Mesothelial cell of epicardium (in vitro differentiated cells): ENCODE measurements at regions not wholly inside any gene's neighbourhood (a gene's known extent, or its start where the extent isn't known, plus 50 kb on each side); places are given as distances from the start of the nearest gene placed in this dataset.

ENCODE experiments used
- DNase-seq, 2 experiments: peaks; one replicate each; pipeline ENCODE4 v3.0.0; 2021; ENCODE audit warnings: low spot score in 2 of 2; ENCODE audit not compliant: unreplicated experiment in 2 of 2
- H3K27ac Mint-ChIP-seq: 2 replicates; pipeline ENCODE4 v1.8.0; 2021; ENCODE audit warnings: mixed read lengths
- H3K27me3 Mint-ChIP-seq: 2 replicates; pipeline ENCODE4 v1.8.0; 2021; ENCODE audit warnings: low read depth, mixed read lengths
- H3K36me3 Mint-ChIP-seq: 2 replicates; pipeline ENCODE4 v1.8.0; 2021; ENCODE audit warnings: mixed read lengths
- H3K4me1 Mint-ChIP-seq: 2 replicates; pipeline ENCODE4 v1.8.0; 2021; ENCODE audit warnings: mixed read lengths
- H3K4me3 Mint-ChIP-seq: 2 replicates; pipeline ENCODE4 v1.8.0; 2021; ENCODE audit warnings: mild to moderate bottlenecking, moderate library complexity, mixed read lengths
- H3K9me3 Mint-ChIP-seq: 2 replicates; pipeline ENCODE4 v1.8.0; 2021; ENCODE audit warnings: mixed read lengths
- CTCF ChIP-seq: fragments of 200-600 bp; sonication (generic); IDR thresholded peaks from one replicate; pipeline ENCODE4 v1.5.0; 2021; ENCODE audit warnings: antibody characterized with exemption; ENCODE audit not compliant: unreplicated experiment

GRCh38 chr4:57243076-57243475 is 132.9 kb upstream of the IGFBP7 start:
- no peak for DNase-seq
- Mint-ChIP-seq H3K4me1 (peaks cover 5% of the 10 kb centered on the region), H3K9me3 (peaks cover 17% of the 10 kb centered on the region), H3K4me3 (no peak overlapping the region), H3K36me3 (no peaks in the 10 kb centered on the region), H3K27ac (no peak overlapping the region), H3K27me3 (no peaks in the 10 kb centered on the region)
- no peak for TF ChIP-seq CTCF

- TF ChIP-seq CTCF: no peak
- Mint-ChIP-seq H3K4me1 (peaks cover 14% of the 10 kb centered on the region), H3K9me3 (no peaks in the 10 kb centered on the region)
Observed at GRCh38 chr4:57234252-57234775, 124.1 kb upstream of the IGFBP7 start.

GRCh38 chr4:57233386-57233785 is 123.2 kb upstream of the IGFBP7 start:
- no peaks in the 10 kb centered on the region for H3K27me3 Mint-ChIP-seq
- no peak for DNase-seq
- no peak overlapping the region for H3K4me3 Mint-ChIP-seq
- TF ChIP-seq CTCF: no peak
- no peaks in the 10 kb centered on the region for H3K9me3 Mint-ChIP-seq
- peaks cover 12% of the 10 kb centered on the region for H3K4me1 Mint-ChIP-seq
- H3K27ac Mint-ChIP-seq: no peak overlapping the region
- no peaks in the 10 kb centered on the region for H3K36me3 Mint-ChIP-seq

More at GRCh38 chr4:57234252-57234775, 124.1 kb upstream of the IGFBP7 start:
- Mint-ChIP-seq H3K4me3 (no peak overlapping the region), H3K36me3 (no peaks in the 10 kb centered on the region), H3K27ac (no peak overlapping the region), H3K27me3 (no peaks in the 10 kb centered on the region)
- DNase-seq: no peak

- TF ChIP-seq CTCF: no peak
- DNase-seq: no peak
- Mint-ChIP-seq H3K36me3 (no peaks in the 10 kb centered on the region), H3K9me3 (peaks cover 2% of the 10 kb centered on the region), H3K4me1 (peaks cover 10% of the 10 kb centered on the region), H3K27me3 (no peaks in the 10 kb centered on the region), H3K4me3 (no peak overlapping the region), H3K27ac (no peak overlapping the region)
Observed at GRCh38 chr4:57231781-57232180, 121.6 kb upstream of the IGFBP7 start.

- Mint-ChIP-seq H3K27ac (no peak overlapping the region), H3K27me3 (no peaks in the 10 kb centered on the region), H3K4me3 (no peak overlapping the region), H3K9me3 (peaks cover 12% of the 10 kb centered on the region), H3K36me3 (peaks cover 3% of the 10 kb centered on the region), H3K4me1 (no peaks in the 10 kb centered on the region)
- TF ChIP-seq CTCF: no peak
- DNase-seq: no peak
Observed at GRCh38 chr4:57220734-57221133, 110.5 kb upstream of the IGFBP7 start.

- Mint-ChIP-seq H3K4me1 (no peaks in the 10 kb centered on the region), H3K9me3 (peaks cover 9% of the 10 kb centered on the region), H3K36me3 (no peaks in the 10 kb centered on the region), H3K4me3 (no peak overlapping the region), H3K27me3 (no peaks in the 10 kb centered on the region), H3K27ac (no peak overlapping the region)
- DNase-seq: no peak
- no peak for TF ChIP-seq CTCF
Observed at GRCh38 chr4:57220172-57220571, 110.0 kb upstream of the IGFBP7 start.
